HepG2 (cell line): ENCODE measurements at regions not wholly inside any gene's neighbourhood (a gene's known extent, or its start where the extent isn't known, plus 50 kb on each side); places are given as distances from the start of the nearest gene placed in this dataset.

Source experiments
- ATAC-seq: fragments of 200-7000 bp; cut with Tn5 transposase; 3 replicates; pipeline ENCODE4 v1.9.1; 2020; ENCODE audit warnings: mild to moderate bottlenecking, moderate library complexity
- BruUV-seq: library from RNA; stranded (reverse); fragments of 400-500 nt; replicated peaks from 2 replicates; lab custom pipeline; 2021; lab: Mats Ljungman, UMichigan
- CTCF ChIA-PET: fragments of 300-600 bp; formaldehyde crosslinking; extraction: SDS; loops from one replicate; lab custom pipeline; 2021; ENCODE audit warnings: low total read pairs, inconsistent platforms, low intra/inter-chr PET ratio; lab: Yijun Ruan, JAX
- POLR2A ChIA-PET: fragments of 350-600 bp; sonication (Branson Sonifier 250); formaldehyde crosslinking; loops from one replicate; lab custom pipeline; 2020; ENCODE audit warnings: antibody characterized with exemption, inconsistent platforms; lab: Yijun Ruan, JAX
- DNase-seq: peaks from one replicate; pipeline ENCODE4 v3.0.0-alpha.2; 2015; ENCODE audit warnings: low spot score
- FAIRE-seq: peaks from 3 replicates; lab custom pipeline; 2011; peaks lifted over from hg19 to GRCh38; lab: Jason Lieb, UNC
- H2AFZ ChIP-seq: one replicate; pipeline ENCODE4 v1.6.1; 2011; ENCODE audit warnings: low read length, inconsistent platforms
- H3K27ac ChIP-seq: fragments of 300-600 bp; 3 replicates; pipeline ENCODE4 v1.8.0; 2011; ENCODE audit warnings: mixed run types, mild to moderate bottlenecking, mixed read lengths, low read length, inconsistent platforms; ENCODE audit not compliant: insufficient read depth; ENCODE audit errors: extremely low read length
- H3K27me3 ChIP-seq, 2 experiments: fragments of 200-600 bp in 1 of 2; 2 replicates in 1 of 2; 3 replicates in 1 of 2; pipeline versions ENCODE4 v1.6.0 to v1.8.0; 2011; ENCODE audit warnings: low read length in 2 of 2, mild to moderate bottlenecking in 2 of 2, moderate library complexity in 2 of 2, inconsistent platforms in 1 of 2; ENCODE audit not compliant: insufficient read depth in 2 of 2, control insufficient read depth in 1 of 2
- H3K36me3 ChIP-seq, 2 experiments: fragments of 200-600 bp in 1 of 2; replicated peaks in 1 of 2; 2 replicates in 1 of 2; 3 replicates in 1 of 2; pipeline versions ENCODE4 v1.5.1 to v1.8.0; 2011; ENCODE audit warnings: low read length in 2 of 2, inconsistent platforms in 1 of 2; ENCODE audit not compliant: insufficient read depth in 2 of 2, control insufficient read depth in 1 of 2
- H3K4me1 ChIP-seq: 2 replicates; pipeline ENCODE4 v1.5.1; 2012; ENCODE audit warnings: low read length, inconsistent platforms; ENCODE audit not compliant: insufficient read depth
- H3K4me2 ChIP-seq: 2 replicates; pipeline ENCODE4 v1.6.0; 2011; ENCODE audit warnings: low read depth, low read length, inconsistent platforms
- H3K4me3 ChIP-seq, 3 experiments: fragments of 200-600 bp in 1 of 3; sonication (generic), shearing (Covaris generic) in 1 of 3; replicated peaks in 1 of 3; 2 replicates each; pipeline ENCODE4 v1.5.1; 2011 to 2016; ENCODE audit warnings: low read length in 3 of 3, inconsistent platforms in 2 of 3, low read depth in 2 of 3, mild to moderate bottlenecking in 2 of 3, control low read depth in 1 of 3, mixed read lengths in 1 of 3; ENCODE audit not compliant: insufficient read depth in 1 of 3
- H3K79me2 ChIP-seq: one replicate; pipeline ENCODE4 v1.6.1; 2011; ENCODE audit warnings: low read length, inconsistent platforms; ENCODE audit not compliant: insufficient read depth
- H3K9ac ChIP-seq: 2 replicates; pipeline ENCODE4 v1.6.0; 2011; ENCODE audit warnings: mild to moderate bottlenecking, low read depth, low read length, inconsistent platforms; ENCODE audit not compliant: insufficient read depth
- H3K9me3 ChIP-seq: 2 replicates; pipeline ENCODE4 v1.5.1; 2012; ENCODE audit warnings: mild to moderate bottlenecking, low read length
- H4K20me1 ChIP-seq: 2 replicates; pipeline ENCODE4 v1.6.0; 2011; ENCODE audit warnings: inconsistent platforms, mild to moderate bottlenecking, low read length, moderate library complexity; ENCODE audit not compliant: insufficient read depth
- CC2D1A ChIP-seq: sonication (generic); formaldehyde crosslinking; IDR thresholded peaks from 2 replicates; pipeline ENCODE4 v1.8.1; 2023; ENCODE audit warnings: mild to moderate bottlenecking, missing genetic modification reagents
- GTF2F1 ChIP-seq: fragments of 150-350 bp; IDR thresholded peaks from 2 replicates; pipeline ENCODE4 v1.6.1; 2014; ENCODE audit warnings: low read length
- HMG20A ChIP-seq: IDR thresholded peaks from 2 replicates; pipeline ENCODE4 v1.6.1; 2016; ENCODE audit warnings: borderline replicate concordance
- IKZF1 ChIP-seq: fragments of 450-650 bp; IDR thresholded peaks from 2 replicates; pipeline ENCODE4 v1.7.1; 2016
- LCORL ChIP-seq, 2 experiments: fragments of 450-650 bp in 1 of 2; sonication (generic) in 1 of 2; formaldehyde crosslinking in 1 of 2; IDR thresholded peaks; 2 replicates each; pipeline versions ENCODE4 v1.5.0 to v1.6.1; 2017 to 2020; ENCODE audit warnings: antibody characterized with exemption in 1 of 2, missing genetic modification reagents in 1 of 2
- NFYC ChIP-seq: IDR thresholded peaks from 2 replicates; pipeline ENCODE4 v1.6.1; 2016; ENCODE audit warnings: missing genetic modification reagents, missing compliant biosample characterization
- NONO ChIP-seq, 2 experiments: fragments of 450-650 bp in 1 of 2; sonication (generic) in 1 of 2; formaldehyde crosslinking in 1 of 2; IDR thresholded peaks in 1 of 2; conservative IDR thresholded peaks in 1 of 2; 2 replicates each; pipeline versions ENCODE4 v1.6.1 to v1.8.0; 2017 to 2022; ENCODE audit warnings: mild to moderate bottlenecking in 1 of 2, missing genetic modification reagents in 1 of 2, moderate library complexity in 1 of 2
- PLRG1 ChIP-seq: fragments of 450-650 bp; conservative IDR thresholded peaks from 2 replicates; pipeline ENCODE4 v1.6.1; 2016
- RFXAP ChIP-seq: sonication (generic); formaldehyde crosslinking; IDR thresholded peaks from 2 replicates; pipeline ENCODE4 v1.4.0; 2020; ENCODE audit warnings: missing genetic modification reagents, borderline replicate concordance
- RXRA ChIP-seq: sonication (generic); formaldehyde crosslinking; IDR thresholded peaks from 2 replicates; pipeline ENCODE4 v1.5.1; 2020; ENCODE audit warnings: missing genetic modification reagents
- SRSF4 ChIP-seq: fragments of 200-400 bp; formaldehyde crosslinking; IDR thresholded peaks from one replicate; pipeline ENCODE4 v1.6.1; 2018; ENCODE audit warnings: mild to moderate bottlenecking, low read depth, low read length, moderate library complexity; ENCODE audit not compliant: poor library complexity, severe bottlenecking
- YEATS2 ChIP-seq: sonication (generic); formaldehyde crosslinking; IDR thresholded peaks from 2 replicates; pipeline ENCODE4 v1.4.0; 2020; ENCODE audit warnings: missing genetic modification reagents, borderline replicate concordance
- ZFY ChIP-seq: sonication (generic); formaldehyde crosslinking; IDR thresholded peaks from 2 replicates; pipeline ENCODE4 v1.4.0; 2020; ENCODE audit warnings: missing genetic modification reagents
- ZNF282 ChIP-seq: fragments of 450-650 bp; IDR thresholded peaks from 2 replicates; pipeline ENCODE4 v1.6.1; 2018; ENCODE audit not compliant: partially characterized antibody
- ZNF552 ChIP-seq: sonication (generic); formaldehyde crosslinking; IDR thresholded peaks from 2 replicates; pipeline ENCODE4 v1.9.0; 2022; ENCODE audit warnings: missing genetic modification reagents, mild to moderate bottlenecking, borderline replicate concordance
- ZNF569 ChIP-seq: sonication (generic); formaldehyde crosslinking; IDR thresholded peaks from 2 replicates; pipeline ENCODE4 v1.5.0; 2020; ENCODE audit warnings: mild to moderate bottlenecking, missing genetic modification reagents, moderate library complexity, borderline replicate concordance
- ZNF768 ChIP-seq: sonication (generic); formaldehyde crosslinking; IDR thresholded peaks from 2 replicates; pipeline ENCODE4 v1.4.0; 2020; ENCODE audit warnings: missing genetic modification reagents
- WGBS: methylation state at CpG from one replicate; pipeline ENCODE4 v1.1.6; 2017; ENCODE audit warnings: low lambda C conversion rate; 5-methylcytosine and 5-hydroxymethylcytosine counted together
- in situ Hi-C: cut with HindIII; loops from 2 replicates; pipeline ENCODE4 v1.10.0; 2017; ENCODE audit warnings: low pct_unique_long_range_greater_than_20kb; ENCODE audit not compliant: extremely low pct_ligation_motif_present
- intact Hi-C: fragments of 100-400 bp; cut with micrococcal nuclease; formaldehyde crosslinking; loops from one replicate; pipeline ENCODE4 v1.10.0; 2022; ENCODE audit not compliant: unreplicated experiment
- TF ChIP-seq, protein P1 (sequence below): sonication (generic); formaldehyde crosslinking; IDR thresholded peaks from 2 replicates; pipeline ENCODE4 v1.4.0; 2020; ENCODE audit warnings: mild to moderate bottlenecking, missing genetic modification reagents
- TF ChIP-seq, protein P2 (sequence below): fragments of 450-650 bp; IDR thresholded peaks from 2 replicates; pipeline ENCODE4 v1.6.1; 2017
- TF ChIP-seq, protein P3 (sequence below): sonication (generic); formaldehyde crosslinking; IDR thresholded peaks from 2 replicates; pipeline ENCODE4 v1.8.1; 2022; ENCODE audit warnings: mild to moderate bottlenecking, missing genetic modification reagents
- TF ChIP-seq, protein P4 (sequence below): sonication (generic); formaldehyde crosslinking; IDR thresholded peaks from 2 replicates; pipeline ENCODE4 v1.4.0; 2020; ENCODE audit warnings: mild to moderate bottlenecking, missing genetic modification reagents
- TF ChIP-seq, protein P5 (sequence below): IDR thresholded peaks from 2 replicates; pipeline ENCODE4 v1.6.1; 2016; ENCODE audit warnings: low read depth, borderline replicate concordance

DNA sequence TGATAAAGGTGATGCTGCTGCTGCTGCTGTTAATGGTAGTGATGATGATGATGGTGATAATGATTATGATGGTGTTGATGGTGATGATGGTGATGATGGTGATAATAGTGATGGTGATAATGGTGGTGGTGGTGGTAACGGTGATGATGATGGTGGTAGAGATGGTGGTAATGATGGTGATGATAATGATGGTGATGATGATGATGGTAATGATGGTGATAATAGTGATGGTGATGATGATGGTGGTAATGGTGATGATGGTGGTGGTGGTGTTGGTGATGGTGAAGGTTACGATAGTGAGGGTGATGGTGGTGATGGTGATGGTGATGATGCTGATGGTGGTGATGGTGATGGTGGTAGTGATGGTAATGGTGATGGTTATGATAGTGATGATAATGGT, 132.3 kb downstream of the TFAP2C start:
- no peak overlapping the region for H3K4me3 ChIP-seq
- H3K79me2 ChIP-seq: no peaks in the 10 kb centered on the region
- no peaks in the 10 kb centered on the region for H3K36me3 ChIP-seq
- DNase-seq (no peak), ATAC-seq (no peak), FAIRE-seq (no peak)
- H3K4me1 ChIP-seq: no peaks in the 10 kb centered on the region
- intact Hi-C loops (no loop called here), in situ Hi-C loops (no loop called here)
- ChIA-PET CTCF (no interaction called here), POLR2A (no interaction called here)
- H2AFZ ChIP-seq: no peak overlapping the region
- no TSS peak for BruUV-seq
- peaks cover 0 to 17% of the 10 kb centered on the region in 2 experiments; a peak in 2 of 5 replicates for H3K27me3 ChIP-seq
- 18% methylated on average over 2 of the region's 2 CpGs for WGBS
- H4K20me1 ChIP-seq: no peaks in the 10 kb centered on the region
- H3K9me3 ChIP-seq: no peaks in the 10 kb centered on the region
- no peak overlapping the region for H3K27ac ChIP-seq
- no peak overlapping the region for H3K9ac ChIP-seq
- H3K4me2 ChIP-seq: no peak overlapping the region
- TF ChIP-seq GTF2F1 (no peak), ZNF569 (CRISPR knock-in tag) (no peak), NONO (IDR thresholded peaks at IDR 0.05) (0 out of 2 replicates have a peak, but pooled peaks have one; percentile 93), NONO (CRISPR knock-in tag; conservative IDR thresholded peaks at IDR 0.05) (no peak), NFYC (CRISPR knock-in tag) (no peak), SRSF4 (no peak), PLRG1 (peak; percentile 56; the same call in 1 of the 2 replicates), CC2D1A (no peak), HMG20A (CRISPR knock-in tag) (no peak), ZFY (CRISPR knock-in tag) (no peak), YEATS2 (no peak), ZNF768 (CRISPR knock-in tag) (no peak), LCORL (IDR thresholded peaks at IDR 0.05) (peak; percentile 59; the same call in 1 of the 2 replicates), LCORL (CRISPR knock-in tag; IDR thresholded peaks at IDR 0.05) (no peak), ZNF282 (peak; percentile 82), IKZF1 (peak; percentile 92; the same call in 1 of the 2 replicates), RFXAP (CRISPR knock-in tag) (no peak), RXRA (CRISPR knock-in tag) (no peak), ZNF552 (CRISPR knock-in tag) (no peak)
- TF ChIP-seq, protein P1, sequence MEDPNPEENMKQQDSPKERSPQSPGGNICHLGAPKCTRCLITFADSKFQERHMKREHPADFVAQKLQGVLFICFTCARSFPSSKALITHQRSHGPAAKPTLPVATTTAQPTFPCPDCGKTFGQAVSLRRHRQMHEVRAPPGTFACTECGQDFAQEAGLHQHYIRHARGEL (CRISPR knock-in tag): no peak
- TF ChIP-seq, protein P2, sequence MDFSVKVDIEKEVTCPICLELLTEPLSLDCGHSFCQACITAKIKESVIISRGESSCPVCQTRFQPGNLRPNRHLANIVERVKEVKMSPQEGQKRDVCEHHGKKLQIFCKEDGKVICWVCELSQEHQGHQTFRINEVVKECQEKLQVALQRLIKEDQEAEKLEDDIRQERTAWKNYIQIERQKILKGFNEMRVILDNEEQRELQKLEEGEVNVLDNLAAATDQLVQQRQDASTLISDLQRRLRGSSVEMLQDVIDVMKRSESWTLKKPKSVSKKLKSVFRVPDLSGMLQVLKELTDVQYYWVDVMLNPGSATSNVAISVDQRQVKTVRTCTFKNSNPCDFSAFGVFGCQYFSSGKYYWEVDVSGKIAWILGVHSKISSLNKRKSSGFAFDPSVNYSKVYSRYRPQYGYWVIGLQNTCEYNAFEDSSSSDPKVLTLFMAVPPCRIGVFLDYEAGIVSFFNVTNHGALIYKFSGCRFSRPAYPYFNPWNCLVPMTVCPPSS: peak; percentile 92; the same call in 1 of the 2 replicates
- TF ChIP-seq, protein P3, sequence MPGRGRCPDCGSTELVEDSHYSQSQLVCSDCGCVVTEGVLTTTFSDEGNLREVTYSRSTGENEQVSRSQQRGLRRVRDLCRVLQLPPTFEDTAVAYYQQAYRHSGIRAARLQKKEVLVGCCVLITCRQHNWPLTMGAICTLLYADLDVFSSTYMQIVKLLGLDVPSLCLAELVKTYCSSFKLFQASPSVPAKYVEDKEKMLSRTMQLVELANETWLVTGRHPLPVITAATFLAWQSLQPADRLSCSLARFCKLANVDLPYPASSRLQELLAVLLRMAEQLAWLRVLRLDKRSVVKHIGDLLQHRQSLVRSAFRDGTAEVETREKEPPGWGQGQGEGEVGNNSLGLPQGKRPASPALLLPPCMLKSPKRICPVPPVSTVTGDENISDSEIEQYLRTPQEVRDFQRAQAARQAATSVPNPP (CRISPR knock-in tag): no peak
- TF ChIP-seq, protein P4, sequence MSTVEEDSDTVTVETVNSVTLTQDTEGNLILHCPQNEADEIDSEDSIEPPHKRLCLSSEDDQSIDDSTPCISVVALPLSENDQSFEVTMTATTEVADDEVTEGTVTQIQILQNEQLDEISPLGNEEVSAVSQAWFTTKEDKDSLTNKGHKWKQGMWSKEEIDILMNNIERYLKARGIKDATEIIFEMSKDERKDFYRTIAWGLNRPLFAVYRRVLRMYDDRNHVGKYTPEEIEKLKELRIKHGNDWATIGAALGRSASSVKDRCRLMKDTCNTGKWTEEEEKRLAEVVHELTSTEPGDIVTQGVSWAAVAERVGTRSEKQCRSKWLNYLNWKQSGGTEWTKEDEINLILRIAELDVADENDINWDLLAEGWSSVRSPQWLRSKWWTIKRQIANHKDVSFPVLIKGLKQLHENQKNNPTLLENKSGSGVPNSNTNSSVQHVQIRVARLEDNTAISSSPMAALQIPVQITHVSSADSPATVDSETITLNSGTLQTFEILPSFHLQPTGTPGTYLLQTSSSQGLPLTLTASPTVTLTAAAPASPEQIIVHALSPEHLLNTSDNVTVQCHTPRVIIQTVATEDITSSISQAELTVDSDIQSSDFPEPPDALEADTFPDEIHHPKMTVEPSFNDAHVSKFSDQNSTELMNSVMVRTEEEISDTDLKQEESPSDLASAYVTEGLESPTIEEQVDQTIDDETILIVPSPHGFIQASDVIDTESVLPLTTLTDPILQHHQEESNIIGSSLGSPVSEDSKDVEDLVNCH (CRISPR knock-in tag): no peak
- TF ChIP-seq, protein P5, sequence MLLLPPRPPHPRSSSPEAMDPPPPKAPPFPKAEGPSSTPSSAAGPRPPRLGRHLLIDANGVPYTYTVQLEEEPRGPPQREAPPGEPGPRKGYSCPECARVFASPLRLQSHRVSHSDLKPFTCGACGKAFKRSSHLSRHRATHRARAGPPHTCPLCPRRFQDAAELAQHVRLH (CRISPR knock-in tag): no peak
